Neutrophil (primary cell): ENCODE measurements at regions not wholly inside any gene's neighbourhood (a gene's known extent, or its start where the extent isn't known, plus 50 kb on each side); places are given as distances from the start of the nearest gene placed in this dataset.

Experiments
- H3K27ac ChIP-seq: fragments of 200-600 bp; sonication (generic); 2 replicates; pipeline ENCODE4 v1.5.1; 2016; ENCODE audit warnings: mild to moderate bottlenecking, moderate library complexity
- H3K27me3 ChIP-seq: fragments of 200-600 bp; sonication (generic); 2 replicates; pipeline ENCODE4 v1.6.0; 2016; ENCODE audit warnings: mild to moderate bottlenecking
- H3K36me3 ChIP-seq: fragments of 200-600 bp; sonication (generic); 2 replicates; pipeline ENCODE4 v1.5.1; 2017
- H3K4me1 ChIP-seq, 2 experiments: fragments of 200-600 bp in 1 of 2; sonication (generic) in 1 of 2; 1 replicate in 1 of 2; 2 replicates in 1 of 2; pipeline versions ENCODE4 v1.5.1 to v1.6.1; 2013 to 2016; ENCODE audit warnings: low read depth in 1 of 2, low read length in 1 of 2, mild to moderate bottlenecking in 1 of 2, moderate library complexity in 1 of 2; ENCODE audit not compliant: control insufficient read depth in 1 of 2, insufficient read depth in 1 of 2
- H3K4me3 ChIP-seq, 2 experiments: fragments of 200-600 bp in 1 of 2; sonication (generic) in 1 of 2; 1 replicate in 1 of 2; 2 replicates in 1 of 2; pipeline ENCODE4 v1.5.1; 2013 to 2016; ENCODE audit warnings: low read depth in 1 of 2, low read length in 1 of 2, mild to moderate bottlenecking in 1 of 2, moderate library complexity in 1 of 2
- H3K9me3 ChIP-seq: fragments of 200-600 bp; sonication (generic); 2 replicates; pipeline ENCODE4 v1.5.1; 2016
- TF ChIP-seq, protein P1 (sequence below): fragments of 200-600 bp; sonication (generic); IDR thresholded peaks from 2 replicates; pipeline ENCODE4 v1.5.1; 2016; ENCODE audit warnings: antibody characterized with exemption

DNA sequence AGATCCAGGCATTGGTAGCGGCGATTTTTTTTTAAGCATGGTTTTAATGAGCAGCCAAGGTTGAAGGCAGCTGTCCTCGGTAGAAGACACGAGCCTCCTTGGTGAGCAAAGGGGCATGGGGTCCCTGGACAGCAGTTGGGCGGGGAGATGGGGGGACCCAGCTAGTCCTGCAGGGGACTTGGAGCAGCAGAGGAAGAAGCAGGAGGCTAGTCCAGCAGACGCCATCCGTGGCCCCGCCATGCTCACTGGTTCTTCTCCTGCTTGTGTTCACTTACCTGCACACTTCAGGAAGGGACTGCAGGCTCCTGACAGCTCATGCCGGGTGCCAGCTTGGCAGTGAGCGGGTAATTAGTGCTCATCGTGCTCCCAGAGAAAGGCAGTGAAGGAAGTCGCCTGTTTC lies 130.2 kb upstream of the CDH5 start:
- Histone ChIP-seq H3K4me1 (no peaks in the 10 kb centered on the region), H3K36me3 (no peaks in the 10 kb centered on the region), H3K27me3 (no peaks in the 10 kb centered on the region), H3K4me3 (no peak overlapping the region), H3K27ac (no peak overlapping the region), H3K9me3 (no peaks in the 10 kb centered on the region)
- TF ChIP-seq, protein P1, sequence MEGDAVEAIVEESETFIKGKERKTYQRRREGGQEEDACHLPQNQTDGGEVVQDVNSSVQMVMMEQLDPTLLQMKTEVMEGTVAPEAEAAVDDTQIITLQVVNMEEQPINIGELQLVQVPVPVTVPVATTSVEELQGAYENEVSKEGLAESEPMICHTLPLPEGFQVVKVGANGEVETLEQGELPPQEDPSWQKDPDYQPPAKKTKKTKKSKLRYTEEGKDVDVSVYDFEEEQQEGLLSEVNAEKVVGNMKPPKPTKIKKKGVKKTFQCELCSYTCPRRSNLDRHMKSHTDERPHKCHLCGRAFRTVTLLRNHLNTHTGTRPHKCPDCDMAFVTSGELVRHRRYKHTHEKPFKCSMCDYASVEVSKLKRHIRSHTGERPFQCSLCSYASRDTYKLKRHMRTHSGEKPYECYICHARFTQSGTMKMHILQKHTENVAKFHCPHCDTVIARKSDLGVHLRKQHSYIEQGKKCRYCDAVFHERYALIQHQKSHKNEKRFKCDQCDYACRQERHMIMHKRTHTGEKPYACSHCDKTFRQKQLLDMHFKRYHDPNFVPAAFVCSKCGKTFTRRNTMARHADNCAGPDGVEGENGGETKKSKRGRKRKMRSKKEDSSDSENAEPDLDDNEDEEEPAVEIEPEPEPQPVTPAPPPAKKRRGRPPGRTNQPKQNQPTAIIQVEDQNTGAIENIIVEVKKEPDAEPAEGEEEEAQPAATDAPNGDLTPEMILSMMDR = no peak

DNA sequence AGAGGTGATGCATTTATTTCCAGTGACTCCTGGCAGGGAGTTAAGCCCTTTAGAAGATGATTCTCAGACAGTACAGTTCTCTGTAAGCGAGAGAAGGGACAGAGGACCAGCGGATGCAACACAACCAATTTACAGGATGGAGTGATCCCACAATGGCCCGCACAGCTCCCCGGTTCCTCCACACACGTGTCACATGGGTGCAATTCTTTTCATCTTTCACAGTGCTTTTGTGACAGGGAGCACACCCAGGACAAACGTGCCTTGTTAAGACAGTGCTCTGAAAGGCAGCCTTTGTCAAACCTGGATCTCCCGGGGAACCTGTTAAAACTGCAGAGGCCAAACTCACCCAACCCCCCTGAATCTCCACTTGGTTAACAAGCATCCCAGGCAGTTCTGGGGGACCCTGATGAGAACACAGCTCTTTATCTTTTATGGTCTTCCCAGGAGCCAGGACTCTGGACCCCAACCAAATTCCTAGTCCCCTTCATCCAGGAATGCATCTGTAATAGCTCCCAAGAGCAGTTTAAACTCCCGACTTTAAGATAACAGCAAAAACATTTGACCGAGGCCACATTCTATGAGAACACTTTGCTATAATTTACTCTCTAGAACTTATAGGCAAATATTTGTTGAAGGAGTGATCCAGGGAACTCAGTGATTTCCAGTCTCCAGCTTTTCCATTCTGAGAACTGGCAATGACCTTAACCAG lies 134.9 kb upstream of the CDH5 start:
- Histone ChIP-seq H3K36me3 (no peaks in the 10 kb centered on the region), H3K4me1 (peaks cover 42 to 47% of the 10 kb centered on the region in 2 experiments), H3K27me3 (no peaks in the 10 kb centered on the region), H3K9me3 (no peaks in the 10 kb centered on the region), H3K27ac (no peak overlapping the region), H3K4me3 (no peak overlapping the region)
- TF ChIP-seq, protein P1 = no peak

DNA sequence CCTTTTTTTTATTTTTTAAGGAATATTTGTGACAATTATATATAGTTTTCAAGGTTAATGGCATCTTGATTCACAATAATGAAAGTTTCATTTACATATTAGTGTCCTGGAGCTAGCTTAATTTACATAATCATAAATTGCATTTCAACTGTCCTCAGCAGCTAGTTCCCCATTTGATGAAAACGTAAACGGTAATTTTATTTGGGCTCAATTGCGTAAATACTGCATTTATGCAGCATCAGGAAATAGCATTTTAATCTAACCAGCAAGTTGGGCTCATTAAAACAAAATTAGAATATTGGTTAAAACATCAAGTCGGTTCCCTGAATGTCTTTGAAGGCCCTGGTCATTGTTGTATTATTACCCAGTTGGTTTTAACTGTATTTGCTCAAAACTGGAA lies 136.8 kb upstream of the CDH5 start:
- TF ChIP-seq, protein P1 = no peak

DNA sequence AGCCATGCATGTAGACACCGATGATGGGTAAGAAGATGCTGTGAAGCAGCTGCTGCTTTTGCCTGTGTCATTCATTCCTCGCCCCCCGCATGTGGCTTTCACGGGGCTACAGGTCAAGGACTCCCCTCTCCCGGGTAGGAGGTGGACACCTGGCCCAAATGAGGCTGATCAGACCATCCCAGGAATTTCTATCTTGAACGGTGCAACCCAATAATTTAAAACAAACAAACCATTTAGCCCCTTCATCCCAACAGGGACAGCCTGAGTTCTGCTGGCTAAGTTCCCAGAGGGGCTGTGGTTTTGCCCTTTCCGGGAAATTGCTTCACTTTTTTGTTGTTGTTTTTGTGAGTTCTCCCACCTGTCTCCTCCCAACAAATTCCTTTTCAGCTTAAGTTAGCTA lies 137.7 kb upstream of the CDH5 start:
- H3K27ac ChIP-seq = peak overlapping the region; percentile 93
- TF ChIP-seq, protein P1 = no peak
- no peaks in the 10 kb centered on the region for H3K36me3 ChIP-seq
- H3K4me3 ChIP-seq = peak overlapping the region; percentile 33 to 54
- peaks cover 71 to 75% of the 10 kb centered on the region in 2 experiments for H3K4me1 ChIP-seq
- no peaks in the 10 kb centered on the region for H3K27me3 ChIP-seq
- no peaks in the 10 kb centered on the region for H3K9me3 ChIP-seq

More for the DNA sequence above, 136.8 kb upstream of the CDH5 start:
- Histone ChIP-seq H3K4me1 (peaks cover 62 to 66% of the 10 kb centered on the region in 2 experiments), H3K4me3 (peak overlapping the region; percentile 33 to 54), H3K36me3 (no peaks in the 10 kb centered on the region), H3K9me3 (no peaks in the 10 kb centered on the region), H3K27ac (peak overlapping the region; percentile 93), H3K27me3 (no peaks in the 10 kb centered on the region)

DNA sequence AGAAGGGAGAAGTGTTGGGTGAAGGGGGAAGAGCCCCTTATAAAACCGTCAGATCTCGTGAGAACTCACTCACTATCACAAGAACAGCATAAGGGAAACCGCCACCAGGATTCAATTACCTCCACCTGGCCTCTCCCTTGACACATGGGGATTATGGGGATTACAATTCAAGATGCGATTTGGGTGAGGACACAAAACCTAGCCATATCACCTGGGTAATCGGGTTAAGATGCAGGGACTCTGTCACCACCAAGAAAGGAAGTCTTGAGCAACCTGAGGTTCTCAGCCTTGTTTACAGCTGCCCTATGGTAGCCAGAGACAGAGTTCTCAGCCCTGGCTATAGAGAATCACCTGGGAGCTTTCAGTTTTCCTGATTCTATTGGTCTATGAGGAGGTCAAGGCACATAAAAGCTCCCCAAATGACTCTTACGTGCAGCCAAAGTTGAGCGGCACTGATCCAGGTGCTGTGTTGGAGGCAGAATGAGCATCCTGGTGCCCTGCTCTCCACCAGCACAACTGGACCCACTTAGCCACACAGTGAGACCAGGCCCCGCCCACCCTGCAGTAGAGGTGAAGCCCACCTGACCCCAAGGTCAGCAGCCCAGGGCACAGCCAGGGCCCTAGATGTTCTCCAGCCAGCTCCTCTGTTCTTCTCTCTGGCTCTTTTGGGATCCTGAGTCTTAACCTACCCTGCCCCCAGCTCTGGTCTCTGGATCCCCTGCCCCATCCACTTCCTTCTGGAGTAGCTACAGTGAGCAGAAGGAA lies 138.5 kb upstream of the CDH5 start:
- H3K4me3 ChIP-seq = peak overlapping the region; percentile 33 to 54
- no peaks in the 10 kb centered on the region for H3K36me3 ChIP-seq
- no peaks in the 10 kb centered on the region for H3K9me3 ChIP-seq
- TF ChIP-seq, protein P1 = no peak
- peaks cover 79 to 83% of the 10 kb centered on the region in 2 experiments for H3K4me1 ChIP-seq
- H3K27me3 ChIP-seq = no peaks in the 10 kb centered on the region
- peak overlapping the region; percentile 93 for H3K27ac ChIP-seq
